NCI-H345 treated with DMSO at 0.1 percent for 48 hours (cell line): ENCODE measurements at regions not wholly inside any gene's neighbourhood (a gene's known extent, or its start where the extent isn't known, plus 50 kb on each side); places are given as distances from the start of the nearest gene placed in this dataset.

Experiments used
- DNase-seq: peaks from one replicate; lab custom pipeline; 2025; ENCODE audit not compliant: unreplicated experiment; lab: John Stamatoyannopoulos, UW

DNA sequence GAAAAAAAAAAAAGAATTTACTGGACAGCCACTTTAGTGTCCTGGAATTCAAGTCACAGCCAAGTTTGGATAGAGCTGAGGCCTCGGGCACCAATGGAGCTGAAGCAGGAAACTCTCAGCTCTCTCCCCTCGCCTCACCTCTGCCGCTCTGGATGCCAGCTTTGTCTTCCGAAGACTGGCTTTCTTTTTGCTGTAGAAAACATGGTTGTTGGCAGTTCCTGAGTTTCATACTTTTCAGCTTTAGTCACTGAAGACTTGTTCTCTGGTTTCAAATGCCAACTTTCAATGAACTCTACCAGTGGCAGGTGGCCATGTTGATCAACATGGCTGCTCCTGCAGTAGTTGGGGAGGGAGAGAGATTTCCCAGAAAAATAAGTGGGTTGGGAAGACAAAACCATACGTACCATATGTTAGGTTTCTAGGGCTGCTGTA, 142.2 kb downstream of the SNX18 start:
- no peak for DNase-seq

DNA sequence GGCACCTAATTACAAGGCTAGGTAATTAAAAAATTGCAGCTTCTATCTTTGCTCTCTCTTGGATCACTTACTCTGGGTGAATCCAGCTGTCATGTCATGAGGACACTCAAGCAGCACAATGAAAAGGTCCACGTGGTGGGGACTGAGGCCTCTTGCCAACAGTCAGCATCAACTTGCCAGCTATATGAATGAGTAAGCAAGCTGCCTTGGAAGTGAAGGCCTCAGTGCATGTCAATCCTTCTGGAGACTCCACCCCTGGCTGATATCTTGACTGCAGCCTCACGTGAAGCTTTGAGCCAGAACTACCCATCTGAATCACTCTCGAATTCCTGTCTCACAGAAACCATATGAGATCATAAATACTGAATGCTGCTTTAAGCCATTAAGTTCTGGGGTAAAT, 140.5 kb downstream of the SNX18 start:
- no peak for DNase-seq

GRCh38 chr5:54656261-54656728, 138.7 kb downstream of the SNX18 start:
- no peak for DNase-seq

- DNase-seq = no peak
Measured at GRCh38 chr5:54655761-54656160, 138.2 kb downstream of the SNX18 start.

DNA sequence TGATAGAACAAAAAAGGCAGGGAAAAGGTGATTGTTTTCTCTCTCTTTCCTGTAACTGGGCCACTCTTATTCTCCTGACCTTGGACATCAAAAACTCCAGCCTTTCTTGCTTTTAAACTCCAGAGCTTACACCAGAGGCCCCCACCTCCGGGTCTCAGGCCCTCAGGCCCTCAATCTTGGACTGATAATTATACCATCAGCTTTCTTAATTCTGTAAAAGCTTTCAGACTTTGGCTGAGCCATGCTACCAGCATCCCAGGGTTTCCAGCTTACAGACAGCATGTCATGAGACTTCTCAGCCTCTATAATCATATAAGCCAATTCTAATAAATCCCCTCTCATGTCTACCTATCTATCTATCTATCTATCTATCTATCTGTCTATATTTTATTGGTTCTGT, 137.7 kb downstream of the SNX18 start:
- DNase-seq = no peak

DNA sequence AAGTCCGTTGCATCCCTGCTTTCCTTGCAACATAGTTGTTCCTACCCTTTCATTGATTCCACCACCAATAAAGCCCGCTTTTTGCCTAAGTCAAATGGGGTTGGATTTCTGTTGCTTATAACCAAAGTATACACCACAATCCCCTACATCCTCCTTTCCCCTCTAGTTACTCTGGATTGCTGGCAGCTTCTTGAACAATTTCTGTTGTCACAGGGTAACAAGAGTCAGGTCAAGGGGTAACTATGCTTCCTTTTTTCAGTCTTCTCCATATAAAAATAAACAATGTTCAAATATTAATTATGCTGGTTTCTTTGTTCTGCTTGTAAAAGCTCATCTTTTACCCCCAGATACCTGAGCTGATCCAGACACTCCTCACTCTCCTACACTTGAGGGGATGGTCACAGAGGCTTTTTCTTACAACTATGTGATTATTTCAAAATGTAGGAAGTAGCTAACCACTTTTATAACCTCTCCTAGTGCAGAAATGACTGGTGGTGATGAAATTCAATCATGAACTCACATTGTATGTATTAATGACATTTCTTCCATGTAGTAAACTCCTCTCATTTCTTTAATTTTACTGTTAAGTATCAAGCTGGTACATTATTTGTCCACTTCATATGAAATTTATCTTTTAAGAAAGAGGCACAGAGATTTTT, 136.5 kb downstream of the SNX18 start:
- DNase-seq = no peak

DNA sequence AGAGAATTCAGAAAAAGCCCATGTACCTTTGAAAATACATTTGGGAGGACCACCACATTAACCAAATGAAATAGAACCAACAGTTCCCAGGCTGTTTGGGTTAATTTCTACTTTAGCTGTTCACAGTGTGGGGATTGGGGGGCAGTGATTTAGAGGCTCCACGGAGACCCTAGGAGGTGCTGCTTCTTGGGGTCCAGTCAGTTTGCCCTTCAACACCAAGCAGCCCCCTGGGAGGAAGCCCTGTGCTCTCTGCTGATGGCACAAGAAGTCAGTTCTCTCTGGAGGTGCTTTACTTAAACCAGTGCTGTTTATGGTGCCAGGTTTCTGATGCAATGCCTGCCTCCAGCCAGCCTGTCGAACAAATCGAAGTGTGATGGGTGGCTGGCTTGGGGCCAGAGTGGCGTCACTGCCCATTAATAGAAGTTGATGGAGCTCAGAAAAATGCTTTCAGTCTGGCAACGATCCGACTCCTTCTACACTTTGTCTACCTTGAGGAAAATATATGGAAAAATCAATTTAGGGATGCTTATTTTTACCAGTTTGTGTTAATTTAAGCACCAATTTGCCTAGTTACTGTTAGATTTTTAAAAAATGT, 134.0 kb downstream of the SNX18 start:
- DNase-seq = no peak

- DNase-seq = no peak
Measured at GRCh38 chr5:54649041-54649504, 131.5 kb downstream of the SNX18 start.

DNA sequence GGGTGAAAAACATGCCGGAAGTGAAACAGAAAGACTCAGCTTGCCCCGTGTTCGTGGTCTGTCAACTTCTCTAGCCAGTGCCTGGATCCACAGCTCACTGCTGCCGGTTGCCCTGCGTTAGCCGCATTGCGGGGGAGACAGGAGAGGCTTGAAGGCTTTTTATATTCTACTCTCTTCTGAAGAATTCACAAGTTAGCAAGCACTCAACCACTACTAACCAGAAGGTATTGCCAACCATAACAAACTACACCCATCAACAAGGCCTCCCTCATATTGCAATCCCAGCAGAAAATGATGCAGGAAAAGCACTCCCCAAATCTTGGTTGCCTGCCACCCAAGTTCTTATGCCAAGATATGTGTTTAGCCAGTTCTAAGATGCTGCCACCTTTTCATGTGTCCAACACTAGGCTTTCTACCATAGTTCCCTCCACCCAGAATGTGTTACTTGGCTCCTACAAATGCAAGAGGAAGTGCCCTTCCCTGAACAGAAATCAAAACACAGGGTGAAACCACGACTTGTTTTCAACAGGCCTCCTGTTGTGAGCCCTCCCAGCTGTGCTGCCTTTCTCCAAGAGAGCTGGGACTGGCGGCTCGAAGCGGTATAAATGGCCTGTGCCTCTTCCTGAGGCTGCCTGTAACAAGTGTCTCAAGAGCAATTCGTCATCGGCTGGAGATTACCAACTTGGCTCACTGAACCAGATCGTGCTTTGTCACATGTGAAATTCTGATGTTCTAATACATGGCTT, 129.0 kb downstream of the SNX18 start:
- peak; percentile 8 for DNase-seq

DNA sequence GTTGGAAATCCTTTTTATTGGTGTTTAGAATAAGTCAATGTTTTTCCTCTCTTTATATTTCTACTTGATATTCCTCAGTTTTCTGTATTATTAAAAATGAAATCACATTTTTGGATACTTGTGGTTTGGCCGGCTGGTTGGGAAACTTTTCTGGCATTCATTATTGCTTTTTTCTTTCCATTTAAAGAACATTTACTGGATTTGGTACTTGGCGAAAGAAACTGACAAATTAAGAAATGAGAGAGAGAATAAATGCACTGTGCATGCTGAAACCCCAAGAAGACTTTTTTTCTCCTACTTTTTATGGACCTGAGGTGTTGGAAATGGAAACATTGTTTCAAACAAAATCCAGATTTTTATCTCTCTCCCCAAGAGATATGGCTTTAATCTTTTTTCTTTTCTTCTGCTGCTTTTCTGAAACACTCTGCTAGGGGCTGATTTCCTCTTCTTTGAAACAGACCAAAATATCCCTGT, 128.4 kb downstream of the SNX18 start:
- DNase-seq = no peak

- DNase-seq = no peak
Measured at GRCh38 chr5:54644226-54644625, 126.7 kb downstream of the SNX18 start.

GRCh38 chr5:54643685-54644106, 126.1 kb downstream of the SNX18 start:
- no peak for DNase-seq

- DNase-seq = no peak
Measured at GRCh38 chr5:54639621-54640020, 122.1 kb downstream of the SNX18 start.

DNA sequence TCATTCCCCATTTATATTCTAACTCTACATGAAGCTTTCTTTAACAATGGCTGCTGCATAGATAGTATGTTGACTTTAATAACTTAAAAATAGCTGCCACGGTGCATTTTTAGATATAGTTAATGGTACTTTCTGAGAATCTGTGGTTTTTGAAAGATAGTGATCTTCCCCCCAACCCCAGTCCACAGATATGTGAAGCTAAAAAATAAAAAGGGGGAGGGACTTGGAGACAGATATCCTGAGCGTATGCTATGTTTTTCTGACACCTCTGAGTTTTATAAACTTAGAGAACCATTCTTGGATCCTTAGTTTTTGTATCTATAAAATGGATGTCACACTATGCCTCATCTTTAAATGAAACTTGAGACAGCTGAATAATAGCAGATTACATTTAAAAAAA, 120.5 kb downstream of the SNX18 start:
- DNase-seq = no peak

DNA sequence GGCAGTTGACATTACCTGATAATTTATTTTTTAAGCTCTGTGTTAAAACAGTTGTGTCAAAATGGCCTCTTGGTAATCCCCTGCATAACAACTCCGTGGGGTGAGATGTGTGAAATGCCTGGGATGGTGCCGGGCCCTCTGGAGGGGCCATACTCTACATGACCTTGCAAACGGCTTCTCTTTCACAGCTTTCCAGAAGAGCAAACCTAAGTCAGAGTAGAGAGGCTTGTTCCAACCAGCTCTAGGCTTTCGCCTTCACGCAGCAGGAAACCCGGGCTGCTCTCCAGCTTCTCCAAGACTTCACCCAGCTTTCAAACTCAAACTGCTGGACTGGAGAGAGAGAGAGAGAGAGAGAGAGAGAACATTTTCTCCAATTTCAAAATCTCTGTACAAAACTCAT, 120.1 kb downstream of the SNX18 start:
- DNase-seq = no peak

DNA sequence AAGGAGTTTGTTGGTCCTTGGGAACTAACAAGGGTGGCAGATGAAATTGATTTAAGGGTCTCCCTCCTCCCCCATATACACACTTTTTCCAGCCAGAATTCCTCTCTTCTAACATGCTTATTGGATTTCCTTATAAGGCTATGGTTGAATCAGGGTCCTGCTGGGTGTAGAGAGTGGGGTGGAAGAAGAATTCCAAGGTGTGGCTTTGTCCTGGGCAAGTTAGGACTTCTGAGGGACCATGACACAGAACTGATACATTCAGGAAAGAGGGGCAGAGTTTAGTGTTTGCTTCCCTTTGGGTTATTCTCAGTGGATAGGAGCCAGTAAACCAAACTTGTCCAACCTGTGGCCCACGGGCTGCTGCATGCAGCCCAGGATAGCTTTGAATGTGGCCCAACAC, 116.5 kb downstream of the SNX18 start:
- DNase-seq = no peak

DNA sequence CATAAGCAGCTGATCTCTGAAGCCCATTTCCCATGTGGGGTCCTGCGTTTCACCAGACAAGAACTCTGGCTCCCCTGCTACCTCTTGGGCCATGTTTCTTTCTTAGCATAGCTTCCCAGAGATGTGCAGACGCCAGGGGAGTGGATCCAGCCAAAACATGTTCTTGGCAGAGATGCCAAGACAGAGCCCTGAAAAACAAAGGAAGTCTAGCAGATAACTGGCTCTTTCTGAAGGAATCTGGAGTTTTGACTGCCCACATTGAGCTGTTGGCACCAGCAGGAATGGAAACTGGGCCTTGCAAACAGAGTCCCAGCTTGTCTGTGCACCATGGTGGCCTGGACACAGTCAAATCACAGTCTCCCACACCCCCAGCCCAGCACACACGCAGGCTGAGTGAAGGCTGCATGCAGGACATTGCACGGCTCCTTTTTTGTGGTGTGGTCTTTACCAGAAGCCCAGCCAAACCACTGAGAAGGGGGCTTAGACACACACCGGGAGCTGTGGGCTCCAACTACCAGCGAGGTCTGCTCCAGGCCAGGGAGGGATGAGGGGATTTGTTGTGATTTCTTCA, 114.7 kb downstream of the SNX18 start:
- no peak for DNase-seq

DNA sequence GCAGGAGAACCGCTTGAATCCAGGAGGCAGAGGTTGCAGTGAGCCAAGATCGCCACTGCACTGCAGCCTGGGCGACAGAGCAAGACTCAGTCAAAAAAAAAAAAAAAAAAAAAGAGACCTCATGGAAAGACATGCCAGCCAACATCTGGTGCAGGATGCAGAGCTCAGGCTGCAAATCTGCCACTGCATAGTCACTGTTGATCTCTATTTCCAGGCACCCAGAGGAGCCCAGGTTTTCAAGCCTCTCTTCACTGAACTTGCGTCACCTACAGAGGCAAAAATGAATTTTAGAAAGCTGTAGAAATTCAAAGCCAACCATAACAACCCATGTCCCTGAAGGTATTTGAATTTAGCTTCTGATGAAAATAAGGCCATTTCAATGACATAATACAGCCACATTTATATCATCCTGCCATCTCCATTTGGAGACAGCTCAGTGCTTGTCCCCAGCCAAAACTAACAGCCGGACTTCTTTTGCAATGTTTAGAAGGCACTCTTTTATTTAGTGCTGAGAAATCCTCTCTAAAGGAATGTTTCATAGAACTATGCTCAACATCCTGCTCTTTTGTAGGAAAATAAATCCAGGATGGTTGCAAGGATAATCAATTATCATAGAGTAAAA, 113.3 kb downstream of the SNX18 start:
- no peak for DNase-seq

GRCh38 chr5:54629115-54629514, 111.6 kb downstream of the SNX18 start:
- no peak for DNase-seq

- no peak for DNase-seq
Measured at GRCh38 chr5:54628050-54628449, 110.5 kb downstream of the SNX18 start.

DNA sequence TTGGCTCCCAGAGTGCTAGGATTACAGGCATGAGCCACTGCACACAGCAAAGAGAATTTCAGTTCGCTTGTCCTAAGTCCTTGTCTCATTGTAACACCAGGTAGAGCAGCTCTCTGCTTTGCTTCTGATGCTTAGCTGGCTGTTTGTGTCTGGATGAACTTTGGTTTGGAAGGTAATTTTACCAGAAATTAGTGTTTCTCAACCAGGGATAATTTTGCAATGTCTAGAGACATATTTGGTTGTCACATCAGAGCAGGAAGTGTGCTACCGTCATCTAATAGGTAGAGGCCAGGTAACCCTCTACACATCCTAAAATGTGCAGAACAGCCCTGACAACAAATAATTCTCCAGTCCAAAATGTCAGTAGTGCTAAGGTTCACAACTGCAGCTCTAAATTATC, 108.8 kb downstream of the SNX18 start:
- no peak for DNase-seq
